D721Med (cell line): ENCODE measurements at regions not wholly inside any gene's neighbourhood (a gene's known extent, or its start where the extent isn't known, plus 50 kb on each side); places are given as distances from the start of the nearest gene placed in this dataset.
A peak's percentile ranks its signal among the peaks of the same experiment; 100 is the strongest.
"Not testable (repeated sequence)": the region's sequence is repeated elsewhere in the genome, so short reads cannot be mapped to it uniquely, and the experiment has no call there.

Source experiments
- DNase-seq: peaks from one replicate; pipeline ENCODE4 v3.0.0; 2011; ENCODE audit warnings: low spot score; ENCODE audit not compliant: insufficient read length
- FAIRE-seq: peaks from 2 replicates; lab custom pipeline; 2011; peaks lifted over from hg19 to GRCh38; lab: Jason Lieb, UNC
- CTCF ChIP-seq: IDR thresholded peaks from 2 replicates; pipeline ENCODE4 v1.5.1; 2012; ENCODE audit warnings: mild to moderate bottlenecking, control low read depth; ENCODE audit not compliant: insufficient read depth; ENCODE audit errors: missing control alignments

GRCh38 chr18:6569813-6570212 is 155.1 kb upstream of the L3MBTL4 start:
- no peak for TF ChIP-seq CTCF
- DNase-seq (no peak), FAIRE-seq (no peak)

- FAIRE-seq (no peak), DNase-seq (no peak)
- TF ChIP-seq CTCF = no peak
Observed at GRCh38 chr18:6570581-6571238, 156.0 kb upstream of the L3MBTL4 start.

GRCh38 chr18:6571239-6571602 is 156.5 kb upstream of the L3MBTL4 start:
- TF ChIP-seq CTCF = no peak
- no peak for FAIRE-seq
- no peak for DNase-seq

GRCh38 chr18:6572192-6572591 is 157.3 kb upstream of the ARHGAP28 start:
- not testable (repeated sequence) for FAIRE-seq, DNase-seq

- TF ChIP-seq CTCF = no peak
- DNase-seq (no peak), FAIRE-seq (peak; percentile 71)
Observed at GRCh38 chr18:6574631-6575030, 154.9 kb upstream of the ARHGAP28 start.

- no peak for TF ChIP-seq CTCF
- FAIRE-seq (no peak), DNase-seq (no peak)
Observed at GRCh38 chr18:6575908-6576307, 153.6 kb upstream of the ARHGAP28 start.

GRCh38 chr18:6576718-6577375 is 152.7 kb upstream of the ARHGAP28 start:
- no peak for TF ChIP-seq CTCF
- DNase-seq = no peak
- FAIRE-seq = no peak
